ENCODE measurements at regions not wholly inside any gene's neighbourhood (a gene's known extent, or its start where the extent isn't known, plus 50 kb on each side); places are given as distances from the start of the nearest gene placed in this dataset.

DNA sequence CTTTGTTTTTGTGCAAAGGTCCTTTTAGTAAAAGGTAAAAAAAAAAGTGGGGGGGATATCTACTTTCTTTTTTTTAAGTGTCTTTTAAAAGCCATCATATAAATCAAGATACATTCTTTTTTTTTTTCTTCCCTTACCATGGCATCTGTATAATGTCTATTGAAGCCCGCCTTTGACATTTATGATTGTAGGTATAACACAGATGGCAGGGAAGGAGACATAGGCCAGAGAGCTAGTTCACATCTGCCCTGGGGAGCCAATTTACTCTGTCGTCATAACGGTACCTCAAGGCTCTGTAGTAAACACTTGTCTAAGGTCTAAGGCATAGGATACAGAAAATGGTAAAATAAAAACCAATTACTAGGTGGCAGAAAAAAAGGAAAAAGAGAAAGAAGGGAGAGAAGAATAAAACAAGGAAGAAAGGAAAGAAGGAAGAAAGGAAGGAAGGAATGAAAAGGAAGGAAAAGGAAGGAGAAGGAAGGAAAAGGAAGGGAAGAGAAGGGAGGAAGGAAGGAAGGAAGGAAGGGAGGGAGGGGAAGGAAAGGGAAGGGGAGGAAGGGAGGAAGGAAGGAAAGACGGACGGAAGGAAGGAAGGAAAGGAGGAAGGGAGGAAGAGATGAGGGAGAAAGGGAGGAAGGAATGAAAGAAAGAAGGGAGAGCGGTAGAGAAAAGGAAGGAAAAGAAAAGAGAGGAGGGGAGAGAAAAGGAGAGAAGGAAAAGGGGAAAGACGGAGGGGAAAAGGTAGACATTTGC lies 343.5 kb downstream of the RBM43 start:
- Histone ChIP-seq H3K27ac (no peak overlapping the region), H3K36me3 (replicated peaks; ENCODE audit: insufficient read depth, low read depth) (no peaks in the 10 kb centered on the region), H3K9me2 (replicated peaks; ENCODE audit: insufficient read depth) (no peaks in the 10 kb centered on the region), H3K79me2 (no peaks in the 10 kb centered on the region), H3K9me3 (ENCODE audit: low read depth) (no peaks in the 10 kb centered on the region), H4K20me1 (ENCODE audit: insufficient read depth, poor library complexity, severe bottlenecking) (no peaks in the 10 kb centered on the region), H3K4me1 (ENCODE audit: insufficient read depth) (no peaks in the 10 kb centered on the region), H2AFZ (no peak overlapping the region), H3K27me3 (no peaks in the 10 kb centered on the region), H3K4me3 (no peak overlapping the region), H3K4me2 (no peak overlapping the region)
- WGBS (ENCODE audit: low lambda C conversion rate, missing lambda C conversion rate), result 58% methylated on average over 3 of the region's 7 CpGs
- no peak for DNase-seq (ENCODE audit: low spot score)
- TF ChIP-seq, protein P1, sequence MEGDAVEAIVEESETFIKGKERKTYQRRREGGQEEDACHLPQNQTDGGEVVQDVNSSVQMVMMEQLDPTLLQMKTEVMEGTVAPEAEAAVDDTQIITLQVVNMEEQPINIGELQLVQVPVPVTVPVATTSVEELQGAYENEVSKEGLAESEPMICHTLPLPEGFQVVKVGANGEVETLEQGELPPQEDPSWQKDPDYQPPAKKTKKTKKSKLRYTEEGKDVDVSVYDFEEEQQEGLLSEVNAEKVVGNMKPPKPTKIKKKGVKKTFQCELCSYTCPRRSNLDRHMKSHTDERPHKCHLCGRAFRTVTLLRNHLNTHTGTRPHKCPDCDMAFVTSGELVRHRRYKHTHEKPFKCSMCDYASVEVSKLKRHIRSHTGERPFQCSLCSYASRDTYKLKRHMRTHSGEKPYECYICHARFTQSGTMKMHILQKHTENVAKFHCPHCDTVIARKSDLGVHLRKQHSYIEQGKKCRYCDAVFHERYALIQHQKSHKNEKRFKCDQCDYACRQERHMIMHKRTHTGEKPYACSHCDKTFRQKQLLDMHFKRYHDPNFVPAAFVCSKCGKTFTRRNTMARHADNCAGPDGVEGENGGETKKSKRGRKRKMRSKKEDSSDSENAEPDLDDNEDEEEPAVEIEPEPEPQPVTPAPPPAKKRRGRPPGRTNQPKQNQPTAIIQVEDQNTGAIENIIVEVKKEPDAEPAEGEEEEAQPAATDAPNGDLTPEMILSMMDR (IDR thresholded peaks at IDR 0.05; ENCODE audit: poor library complexity), result no peak
- TF ChIP-seq EZH2phosphoT487 (IDR thresholded peaks at IDR 0.05; ENCODE audit: low read depth, severe bottlenecking, unreplicated experiment), result no peak
- no peak for TF ChIP-seq EZH2 (IDR thresholded peaks at IDR 0.05; ENCODE audit: borderline replicate concordance)

DNA sequence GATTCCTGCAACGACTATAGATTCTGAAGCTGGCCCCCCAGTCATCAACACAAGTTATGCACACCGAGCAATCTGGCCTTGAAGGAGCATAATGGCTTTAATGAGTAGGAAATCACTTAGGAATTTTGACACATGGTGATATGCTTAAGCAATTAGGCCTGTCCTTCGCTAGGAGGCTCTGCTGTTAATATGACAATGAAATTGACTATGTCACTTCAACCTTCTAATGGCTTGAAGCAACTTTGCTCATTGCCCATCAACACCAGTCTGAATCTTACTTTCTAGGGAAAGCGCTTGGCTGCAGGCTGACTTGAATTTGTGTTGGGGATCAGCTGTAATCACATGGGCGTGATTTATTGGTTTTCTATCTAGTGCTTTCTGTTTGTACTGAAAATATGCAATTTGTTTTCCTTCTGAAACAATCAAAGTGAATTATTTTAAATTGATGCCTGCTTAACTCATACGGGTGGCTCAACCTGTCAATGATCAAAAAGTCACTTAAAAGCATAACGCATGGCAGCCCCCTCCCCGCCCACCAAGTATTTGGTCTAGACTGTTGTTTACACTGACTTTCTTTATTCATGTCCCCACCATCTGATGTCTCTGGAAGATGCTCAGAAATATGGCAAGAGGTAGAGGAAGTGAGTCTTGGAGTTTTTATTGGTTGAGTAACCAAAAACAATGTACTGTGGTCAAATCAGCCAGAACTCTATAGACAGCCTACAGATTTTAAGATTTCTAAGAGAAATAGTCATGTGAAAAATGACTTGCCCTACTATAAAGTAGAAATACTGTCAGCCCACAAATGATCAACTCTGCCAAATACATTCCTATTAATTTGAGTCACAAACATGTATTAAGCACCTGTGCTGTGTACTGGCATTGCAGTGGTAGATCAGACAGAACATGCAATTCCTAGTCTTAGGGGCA lies 344.9 kb downstream of the RBM43 start:
- Histone ChIP-seq H3K9me2 (replicated peaks; ENCODE audit: insufficient read depth) (no peaks in the 10 kb centered on the region), H3K4me3 (no peak overlapping the region), H3K4me1 (ENCODE audit: insufficient read depth) (no peaks in the 10 kb centered on the region), H3K4me2 (no peak overlapping the region), H2AFZ (no peak overlapping the region), H4K20me1 (ENCODE audit: insufficient read depth, poor library complexity, severe bottlenecking) (no peaks in the 10 kb centered on the region), H3K27ac (no peak overlapping the region), H3K27me3 (no peaks in the 10 kb centered on the region), H3K79me2 (no peaks in the 10 kb centered on the region), H3K9me3 (ENCODE audit: low read depth) (no peaks in the 10 kb centered on the region), H3K36me3 (replicated peaks; ENCODE audit: insufficient read depth, low read depth) (no peaks in the 10 kb centered on the region)
- no peak for DNase-seq (ENCODE audit: low spot score)
- WGBS (ENCODE audit: low lambda C conversion rate, missing lambda C conversion rate), result 74% methylated on average over 8 of the region's 8 CpGs
- TF ChIP-seq EZH2 (IDR thresholded peaks at IDR 0.05; ENCODE audit: borderline replicate concordance), result no peak
- TF ChIP-seq, protein P1 (IDR thresholded peaks at IDR 0.05; ENCODE audit: poor library complexity), result no peak
- no peak for TF ChIP-seq EZH2phosphoT487 (IDR thresholded peaks at IDR 0.05; ENCODE audit: low read depth, severe bottlenecking, unreplicated experiment)

DNA sequence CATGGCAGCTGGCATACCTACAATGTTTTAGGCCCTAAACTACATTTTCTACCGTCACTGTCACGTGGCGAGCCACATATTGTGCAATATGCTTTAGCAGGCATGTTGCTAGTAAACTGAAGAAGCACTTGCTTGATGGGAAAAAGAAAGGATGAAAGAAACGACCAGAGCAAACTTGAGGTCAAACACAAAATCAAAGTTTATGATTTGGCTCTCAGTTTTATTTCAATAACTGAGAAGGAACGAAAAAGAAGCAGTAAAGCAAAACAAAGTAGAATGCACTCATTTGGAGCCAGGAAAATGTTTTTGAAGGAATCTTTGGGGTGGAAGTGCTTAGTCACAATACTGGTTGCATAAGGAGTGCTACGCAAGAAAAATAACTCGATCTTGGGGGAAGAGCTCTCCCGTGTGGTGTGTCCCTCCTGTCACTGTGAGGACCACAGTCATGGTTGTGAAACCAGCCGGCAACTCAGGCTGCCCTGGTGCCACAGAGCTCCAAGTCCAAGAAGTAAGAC lies 349.8 kb downstream of the RBM43 start:
- no peak for TF ChIP-seq EZH2 (IDR thresholded peaks at IDR 0.05; ENCODE audit: borderline replicate concordance)
- TF ChIP-seq, protein P1 (IDR thresholded peaks at IDR 0.05; ENCODE audit: poor library complexity), result peak; percentile 43
- DNase-seq (ENCODE audit: low spot score), result peak; percentile 52
- H3K79me2 ChIP-seq, result no peaks in the 10 kb centered on the region
- H3K9me2 ChIP-seq (replicated peaks; ENCODE audit: insufficient read depth), result no peaks in the 10 kb centered on the region
- H4K20me1 ChIP-seq (ENCODE audit: insufficient read depth, poor library complexity, severe bottlenecking), result no peaks in the 10 kb centered on the region
- no peaks in the 10 kb centered on the region for H3K27me3 ChIP-seq
- no peaks in the 10 kb centered on the region for H3K36me3 ChIP-seq (replicated peaks; ENCODE audit: insufficient read depth, low read depth)
- H3K9me3 ChIP-seq (ENCODE audit: low read depth), result no peaks in the 10 kb centered on the region
- H3K27ac ChIP-seq, result peak overlapping the region; percentile 55
- H2AFZ ChIP-seq, result peak overlapping the region; percentile 23
- no peak overlapping the region for H3K4me3 ChIP-seq
- no peak overlapping the region for H3K4me2 ChIP-seq
- no peaks in the 10 kb centered on the region for H3K4me1 ChIP-seq (ENCODE audit: insufficient read depth)
- WGBS (ENCODE audit: low lambda C conversion rate, missing lambda C conversion rate), result 54% methylated on average over 9 of the region's 9 CpGs
